HepG2 (cell line): ENCODE measurements at regions not wholly inside any gene's neighbourhood (a gene's known extent, or its start where the extent isn't known, plus 50 kb on each side); places are given as distances from the start of the nearest gene placed in this dataset.

ENCODE experiments used
- ATAC-seq: fragments of 200-7000 bp; cut with Tn5 transposase; 3 replicates; pipeline ENCODE4 v1.9.1; 2020; ENCODE audit warnings: mild to moderate bottlenecking, moderate library complexity
- BruUV-seq: library from RNA; stranded (reverse); fragments of 400-500 nt; replicated peaks from 2 replicates; lab custom pipeline; 2021; lab: Mats Ljungman, UMichigan
- CTCF ChIA-PET: fragments of 300-600 bp; formaldehyde crosslinking; extraction: SDS; loops from one replicate; lab custom pipeline; 2021; ENCODE audit warnings: low total read pairs, inconsistent platforms, low intra/inter-chr PET ratio; lab: Yijun Ruan, JAX
- POLR2A ChIA-PET: fragments of 350-600 bp; sonication (Branson Sonifier 250); formaldehyde crosslinking; loops from one replicate; lab custom pipeline; 2020; ENCODE audit warnings: antibody characterized with exemption, inconsistent platforms; lab: Yijun Ruan, JAX
- DNase-seq: peaks from one replicate; pipeline ENCODE4 v3.0.0-alpha.2; 2015; ENCODE audit warnings: low spot score
- FAIRE-seq: peaks from 3 replicates; lab custom pipeline; 2011; peaks lifted over from hg19 to GRCh38; lab: Jason Lieb, UNC
- H2AFZ ChIP-seq: one replicate; pipeline ENCODE4 v1.6.1; 2011; ENCODE audit warnings: low read length, inconsistent platforms
- H3K27ac ChIP-seq: fragments of 300-600 bp; 3 replicates; pipeline ENCODE4 v1.8.0; 2011; ENCODE audit warnings: mixed run types, mild to moderate bottlenecking, mixed read lengths, low read length, inconsistent platforms; ENCODE audit not compliant: insufficient read depth; ENCODE audit errors: extremely low read length
- H3K27me3 ChIP-seq, 2 experiments: fragments of 200-600 bp in 1 of 2; 2 replicates in 1 of 2; 3 replicates in 1 of 2; pipeline versions ENCODE4 v1.6.0 to v1.8.0; 2011; ENCODE audit warnings: low read length in 2 of 2, mild to moderate bottlenecking in 2 of 2, moderate library complexity in 2 of 2, inconsistent platforms in 1 of 2; ENCODE audit not compliant: insufficient read depth in 2 of 2, control insufficient read depth in 1 of 2
- H3K36me3 ChIP-seq, 2 experiments: fragments of 200-600 bp in 1 of 2; replicated peaks in 1 of 2; 2 replicates in 1 of 2; 3 replicates in 1 of 2; pipeline versions ENCODE4 v1.5.1 to v1.8.0; 2011; ENCODE audit warnings: low read length in 2 of 2, inconsistent platforms in 1 of 2; ENCODE audit not compliant: insufficient read depth in 2 of 2, control insufficient read depth in 1 of 2
- H3K4me1 ChIP-seq: 2 replicates; pipeline ENCODE4 v1.5.1; 2012; ENCODE audit warnings: low read length, inconsistent platforms; ENCODE audit not compliant: insufficient read depth
- H3K4me2 ChIP-seq: 2 replicates; pipeline ENCODE4 v1.6.0; 2011; ENCODE audit warnings: low read depth, low read length, inconsistent platforms
- H3K4me3 ChIP-seq, 3 experiments: fragments of 200-600 bp in 1 of 3; sonication (generic), shearing (Covaris generic) in 1 of 3; replicated peaks in 1 of 3; 2 replicates each; pipeline ENCODE4 v1.5.1; 2011 to 2016; ENCODE audit warnings: low read length in 3 of 3, inconsistent platforms in 2 of 3, low read depth in 2 of 3, mild to moderate bottlenecking in 2 of 3, control low read depth in 1 of 3, mixed read lengths in 1 of 3; ENCODE audit not compliant: insufficient read depth in 1 of 3
- H3K79me2 ChIP-seq: one replicate; pipeline ENCODE4 v1.6.1; 2011; ENCODE audit warnings: low read length, inconsistent platforms; ENCODE audit not compliant: insufficient read depth
- H3K9ac ChIP-seq: 2 replicates; pipeline ENCODE4 v1.6.0; 2011; ENCODE audit warnings: mild to moderate bottlenecking, low read depth, low read length, inconsistent platforms; ENCODE audit not compliant: insufficient read depth
- H3K9me3 ChIP-seq: 2 replicates; pipeline ENCODE4 v1.5.1; 2012; ENCODE audit warnings: mild to moderate bottlenecking, low read length
- H4K20me1 ChIP-seq: 2 replicates; pipeline ENCODE4 v1.6.0; 2011; ENCODE audit warnings: inconsistent platforms, mild to moderate bottlenecking, low read length, moderate library complexity; ENCODE audit not compliant: insufficient read depth
- DR1 ChIP-seq: sonication (generic); formaldehyde crosslinking; IDR thresholded peaks from 2 replicates; pipeline ENCODE4 v1.8.0; 2021; ENCODE audit warnings: mild to moderate bottlenecking, missing genetic modification reagents, inconsistent platforms
- HOXA5 ChIP-seq: sonication (generic); formaldehyde crosslinking; IDR thresholded peaks from 2 replicates; pipeline ENCODE4 v1.4.0; 2020; ENCODE audit warnings: missing genetic modification reagents
- NPAS2 ChIP-seq: sonication (generic); formaldehyde crosslinking; IDR thresholded peaks from 2 replicates; pipeline ENCODE4 v1.8.0; 2022; ENCODE audit warnings: mild to moderate bottlenecking, missing genetic modification reagents, borderline replicate concordance
- RBFOX2 ChIP-seq: fragments of 200-400 bp; formaldehyde crosslinking; IDR thresholded peaks from 2 replicates; pipeline ENCODE4 v1.6.1; 2017; ENCODE audit warnings: low read depth, mild to moderate bottlenecking, low read length
- SIX1 ChIP-seq: sonication (generic); formaldehyde crosslinking; IDR thresholded peaks from 2 replicates; pipeline ENCODE4 v1.4.0; 2020; ENCODE audit warnings: missing genetic modification reagents, borderline replicate concordance
- THYN1 ChIP-seq: sonication (generic); formaldehyde crosslinking; IDR thresholded peaks from 2 replicates; pipeline ENCODE4 v1.8.1; 2023; ENCODE audit warnings: low read depth, mild to moderate bottlenecking, moderate library complexity, missing genetic modification reagents, borderline replicate concordance
- ZNF296 ChIP-seq: sonication (generic); formaldehyde crosslinking; conservative IDR thresholded peaks from 2 replicates; pipeline ENCODE4 v1.5.0; 2020; ENCODE audit warnings: mild to moderate bottlenecking, missing genetic modification reagents
- ZNF460 ChIP-seq: sonication (generic); formaldehyde crosslinking; IDR thresholded peaks from 2 replicates; pipeline ENCODE4 v1.5.1; 2020; ENCODE audit warnings: missing genetic modification reagents, mild to moderate bottlenecking, borderline replicate concordance
- WGBS: methylation state at CpG from one replicate; pipeline ENCODE4 v1.1.6; 2017; ENCODE audit warnings: low lambda C conversion rate; 5-methylcytosine and 5-hydroxymethylcytosine counted together
- in situ Hi-C: cut with HindIII; loops from 2 replicates; pipeline ENCODE4 v1.10.0; 2017; ENCODE audit warnings: low pct_unique_long_range_greater_than_20kb; ENCODE audit not compliant: extremely low pct_ligation_motif_present
- intact Hi-C: fragments of 100-400 bp; cut with micrococcal nuclease; formaldehyde crosslinking; loops from one replicate; pipeline ENCODE4 v1.10.0; 2022; ENCODE audit not compliant: unreplicated experiment
- TF ChIP-seq, protein P1 (sequence below): sonication (generic); formaldehyde crosslinking; IDR thresholded peaks from 2 replicates; pipeline ENCODE4 v1.4.0; 2020; ENCODE audit warnings: mild to moderate bottlenecking, low read depth, missing genetic modification reagents
- TF ChIP-seq, protein P2 (sequence below): sonication (generic); formaldehyde crosslinking; IDR thresholded peaks from 2 replicates; pipeline ENCODE4 v1.5.1; 2020; ENCODE audit warnings: missing genetic modification reagents, mild to moderate bottlenecking, borderline replicate concordance
- TF ChIP-seq, protein P3 (sequence below): sonication (generic); formaldehyde crosslinking; conservative IDR thresholded peaks from 2 replicates; pipeline ENCODE4 v1.5.0; 2020; ENCODE audit warnings: missing genetic modification reagents

DNA sequence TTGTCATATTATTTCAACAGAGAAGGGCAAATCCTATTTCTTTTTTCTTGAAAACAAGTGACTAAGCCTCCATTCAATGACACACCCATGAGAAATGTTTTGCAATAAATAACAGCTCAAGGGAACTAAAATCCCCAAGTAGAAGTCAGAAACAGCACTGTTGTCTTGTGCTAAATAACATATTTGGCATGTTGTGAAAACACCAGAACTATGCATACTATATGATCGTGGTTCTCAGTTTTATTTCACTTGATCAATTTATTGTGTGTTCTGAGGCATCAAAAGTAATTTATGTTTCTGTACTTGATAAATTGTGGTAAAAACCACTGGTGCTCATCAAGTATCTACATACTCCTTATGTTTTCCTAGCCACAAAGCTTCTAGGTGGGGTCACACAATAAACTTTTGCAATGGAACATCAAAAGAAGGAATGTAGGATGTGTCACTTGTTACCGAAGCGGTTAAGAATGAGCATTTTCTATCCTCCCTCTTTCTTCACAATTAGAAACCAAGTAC lies 691.7 kb upstream of the CBLB start (continued):
- TF ChIP-seq DR1 (CRISPR knock-in tag) (no peak), HOXA5 (no peak), RBFOX2 (no peak), ZNF296 (CRISPR knock-in tag) (no peak), ZNF460 (CRISPR knock-in tag) (no peak), SIX1 (CRISPR knock-in tag) (no peak)
- TF ChIP-seq, protein P1, sequence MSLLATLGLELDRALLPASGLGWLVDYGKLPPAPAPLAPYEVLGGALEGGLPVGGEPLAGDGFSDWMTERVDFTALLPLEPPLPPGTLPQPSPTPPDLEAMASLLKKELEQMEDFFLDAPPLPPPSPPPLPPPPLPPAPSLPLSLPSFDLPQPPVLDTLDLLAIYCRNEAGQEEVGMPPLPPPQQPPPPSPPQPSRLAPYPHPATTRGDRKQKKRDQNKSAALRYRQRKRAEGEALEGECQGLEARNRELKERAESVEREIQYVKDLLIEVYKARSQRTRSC (CRISPR knock-in tag): no peak
- TF ChIP-seq, protein P2, sequence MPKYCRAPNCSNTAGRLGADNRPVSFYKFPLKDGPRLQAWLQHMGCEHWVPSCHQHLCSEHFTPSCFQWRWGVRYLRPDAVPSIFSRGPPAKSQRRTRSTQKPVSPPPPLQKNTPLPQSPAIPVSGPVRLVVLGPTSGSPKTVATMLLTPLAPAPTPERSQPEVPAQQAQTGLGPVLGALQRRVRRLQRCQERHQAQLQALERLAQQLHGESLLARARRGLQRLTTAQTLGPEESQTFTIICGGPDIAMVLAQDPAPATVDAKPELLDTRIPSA: no peak
- TF ChIP-seq, protein P3, sequence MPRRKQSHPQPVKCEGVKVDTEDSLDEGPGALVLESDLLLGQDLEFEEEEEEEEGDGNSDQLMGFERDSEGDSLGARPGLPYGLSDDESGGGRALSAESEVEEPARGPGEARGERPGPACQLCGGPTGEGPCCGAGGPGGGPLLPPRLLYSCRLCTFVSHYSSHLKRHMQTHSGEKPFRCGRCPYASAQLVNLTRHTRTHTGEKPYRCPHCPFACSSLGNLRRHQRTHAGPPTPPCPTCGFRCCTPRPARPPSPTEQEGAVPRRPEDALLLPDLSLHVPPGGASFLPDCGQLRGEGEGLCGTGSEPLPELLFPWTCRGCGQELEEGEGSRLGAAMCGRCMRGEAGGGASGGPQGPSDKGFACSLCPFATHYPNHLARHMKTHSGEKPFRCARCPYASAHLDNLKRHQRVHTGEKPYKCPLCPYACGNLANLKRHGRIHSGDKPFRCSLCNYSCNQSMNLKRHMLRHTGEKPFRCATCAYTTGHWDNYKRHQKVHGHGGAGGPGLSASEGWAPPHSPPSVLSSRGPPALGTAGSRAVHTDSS (CRISPR knock-in tag): no peak
- TF ChIP-seq, all 625 proteins: peak for 0

DNA sequence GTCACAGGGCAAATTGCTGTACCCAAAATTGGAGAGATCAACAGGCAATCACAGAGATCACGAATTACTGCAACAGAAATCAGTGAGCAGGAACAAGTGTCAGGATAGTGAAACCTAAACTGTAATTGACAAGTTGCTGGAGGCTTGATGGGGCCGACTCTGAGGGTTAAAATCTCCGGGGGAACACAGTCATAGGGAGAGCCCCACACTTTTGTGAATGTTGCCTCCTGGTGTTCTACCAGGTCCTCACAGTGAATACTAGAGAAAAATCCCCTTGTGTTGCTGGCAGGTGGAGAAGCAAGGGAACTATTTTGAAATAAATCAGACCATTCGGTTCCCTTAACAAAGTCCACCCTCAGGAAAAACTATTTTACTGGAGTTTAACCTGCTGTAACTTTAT lies 697.5 kb upstream of the CBLB start:
- Histone ChIP-seq H3K27me3 (no peaks in the 10 kb centered on the region), H3K4me2 (no peak overlapping the region), H3K79me2 (no peaks in the 10 kb centered on the region), H3K27ac (no peak overlapping the region), H3K9ac (no peak overlapping the region), H2AFZ (no peak overlapping the region), H3K4me1 (no peaks in the 10 kb centered on the region), H3K9me3 (no peaks in the 10 kb centered on the region), H4K20me1 (no peaks in the 10 kb centered on the region), H3K4me3 (no peak overlapping the region), H3K36me3 (no peaks in the 10 kb centered on the region)
- WGBS: 1% methylated on average over 4 of the region's 4 CpGs
- DNase-seq (no peak), FAIRE-seq (no peak), ATAC-seq (no peak)
- no TSS peak for BruUV-seq
- in situ Hi-C loops: no loop called here
- ChIA-PET POLR2A (no interaction called here), CTCF (no interaction called here)
- intact Hi-C loops: no loop called here
- TF ChIP-seq ZNF296 (CRISPR knock-in tag) (no peak), NPAS2 (CRISPR knock-in tag) (no peak), THYN1 (no peak)
